RWPE1 (cell line): ENCODE measurements at regions not wholly inside any gene's neighbourhood (a gene's known extent, or its start where the extent isn't known, plus 50 kb on each side); places are given as distances from the start of the nearest gene placed in this dataset.

Experiments used
- CTCF ChIA-PET: fragments of 350-600 bp; sonication (Branson Sonifier 250); formaldehyde crosslinking; extraction: SDS; loops from one replicate; lab custom pipeline; 2021; lab: Yijun Ruan, JAX
- POLR2A ChIA-PET: fragments of 400-600 bp; formaldehyde crosslinking; extraction: SDS; loops from one replicate; lab custom pipeline; 2020; ENCODE audit warnings: antibody characterized with exemption; ENCODE audit not compliant: low non-redundant PET; lab: Yijun Ruan, JAX
- DNase-seq: peaks from one replicate; pipeline ENCODE4 v3.0.0; 2012; ENCODE audit warnings: low spot score
- H3K27ac ChIP-seq: fragments of 450-650 bp; 2 replicates; pipeline ENCODE4 v1.5.1; 2017
- TF ChIP-seq, protein P1 (sequence below): fragments of 450-650 bp; conservative IDR thresholded peaks from 2 replicates; pipeline ENCODE4 v1.5.1; 2017; ENCODE audit warnings: low read depth, mild to moderate bottlenecking

DNA sequence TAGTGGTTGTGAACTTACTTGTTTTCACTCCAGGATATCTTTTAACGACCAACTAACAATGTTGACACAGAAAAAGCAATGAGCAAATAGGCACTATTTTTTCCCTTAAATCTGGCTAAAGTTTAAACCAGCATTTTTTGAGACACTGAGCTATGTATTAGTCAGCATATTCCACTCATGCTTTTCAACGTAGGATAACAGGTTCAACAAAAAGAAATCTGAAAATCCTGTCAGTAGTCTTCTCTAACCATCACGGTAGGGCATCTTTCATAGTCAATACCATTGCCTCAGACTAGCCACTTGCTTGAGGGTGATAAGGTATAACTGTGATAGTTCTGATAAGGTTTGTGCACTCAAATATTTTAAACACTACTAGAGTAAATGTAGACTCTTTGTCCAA, 1177.3 kb upstream of the NUDT12 start:
- ChIA-PET POLR2A (no interaction called here), CTCF (interaction anchor here (0.6 kb wide), 1 partner anchor 970 kb away, joined by 3 read pairs; no protein-coding TSS in a partner anchor)
- H3K27ac ChIP-seq: no peak overlapping the region
- TF ChIP-seq, protein P1, sequence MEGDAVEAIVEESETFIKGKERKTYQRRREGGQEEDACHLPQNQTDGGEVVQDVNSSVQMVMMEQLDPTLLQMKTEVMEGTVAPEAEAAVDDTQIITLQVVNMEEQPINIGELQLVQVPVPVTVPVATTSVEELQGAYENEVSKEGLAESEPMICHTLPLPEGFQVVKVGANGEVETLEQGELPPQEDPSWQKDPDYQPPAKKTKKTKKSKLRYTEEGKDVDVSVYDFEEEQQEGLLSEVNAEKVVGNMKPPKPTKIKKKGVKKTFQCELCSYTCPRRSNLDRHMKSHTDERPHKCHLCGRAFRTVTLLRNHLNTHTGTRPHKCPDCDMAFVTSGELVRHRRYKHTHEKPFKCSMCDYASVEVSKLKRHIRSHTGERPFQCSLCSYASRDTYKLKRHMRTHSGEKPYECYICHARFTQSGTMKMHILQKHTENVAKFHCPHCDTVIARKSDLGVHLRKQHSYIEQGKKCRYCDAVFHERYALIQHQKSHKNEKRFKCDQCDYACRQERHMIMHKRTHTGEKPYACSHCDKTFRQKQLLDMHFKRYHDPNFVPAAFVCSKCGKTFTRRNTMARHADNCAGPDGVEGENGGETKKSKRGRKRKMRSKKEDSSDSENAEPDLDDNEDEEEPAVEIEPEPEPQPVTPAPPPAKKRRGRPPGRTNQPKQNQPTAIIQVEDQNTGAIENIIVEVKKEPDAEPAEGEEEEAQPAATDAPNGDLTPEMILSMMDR: no peak
- DNase-seq: no peak

DNA sequence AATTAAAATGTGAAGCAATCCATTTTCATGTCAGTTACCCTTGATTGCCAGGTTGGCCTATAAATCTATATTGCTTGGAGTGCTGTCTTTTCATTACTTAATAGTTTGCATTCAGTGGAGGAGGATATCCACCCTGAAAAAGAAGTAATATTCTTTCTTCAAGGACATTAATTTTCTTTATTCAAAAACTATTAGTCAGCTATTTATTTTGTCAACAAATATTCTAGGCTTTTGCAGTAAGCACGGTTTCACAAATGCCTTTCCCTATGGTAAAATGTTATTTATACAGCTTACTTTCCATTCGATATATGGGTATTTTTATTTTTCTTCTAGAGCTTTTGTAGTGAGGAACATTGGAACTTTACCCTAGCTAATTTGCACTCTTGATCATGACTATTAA, 1176.9 kb upstream of the NUDT12 start:
- ChIA-PET POLR2A (no interaction called here), CTCF (no interaction called here)
- TF ChIP-seq, protein P1: no peak
- no peak overlapping the region for H3K27ac ChIP-seq
- DNase-seq: no peak

GRCh38 chr5:104736073-104736472, 1173.5 kb upstream of the NUDT12 start:
- TF ChIP-seq, protein P1: no peak
- CTCF ChIA-PET: no interaction called here
- DNase-seq: no peak
- no peak overlapping the region for H3K27ac ChIP-seq
- POLR2A ChIA-PET: no interaction called here

- H3K27ac ChIP-seq: no peak overlapping the region
- TF ChIP-seq, protein P1: no peak
- DNase-seq: no peak
- ChIA-PET POLR2A (no interaction called here), CTCF (no interaction called here)
Measured at GRCh38 chr5:104734046-104734445, 1171.5 kb upstream of the NUDT12 start.

GRCh38 chr5:104733063-104733669, 1170.6 kb upstream of the NUDT12 start:
- no peak overlapping the region for H3K27ac ChIP-seq
- TF ChIP-seq, protein P1: no peak
- POLR2A ChIA-PET: no interaction called here
- no peak for DNase-seq
- CTCF ChIA-PET: no interaction called here

- no peak overlapping the region for H3K27ac ChIP-seq
- CTCF ChIA-PET: interaction anchor here (0.8 kb wide), 1 partner anchor 17 kb away, joined by 4 read pairs; no protein-coding TSS in a partner anchor
- DNase-seq: no peak
- POLR2A ChIA-PET: no interaction called here
- TF ChIP-seq, protein P1: no peak
Measured at GRCh38 chr5:104731331-104731730, 1168.7 kb upstream of the NUDT12 start.
